GM21825 (cell line): ENCODE measurements at regions not wholly inside any gene's neighbourhood (a gene's known extent, or its start where the extent isn't known, plus 50 kb on each side); places are given as distances from the start of the nearest gene placed in this dataset.

Experiments used
- ATAC-seq: cut with Tn5 transposase; IDR thresholded peaks from one replicate; pipeline ENCODE4 v1.9.1; 2021; ENCODE audit warnings: mild to moderate bottlenecking, moderate library complexity; ENCODE audit not compliant: unreplicated experiment

DNA sequence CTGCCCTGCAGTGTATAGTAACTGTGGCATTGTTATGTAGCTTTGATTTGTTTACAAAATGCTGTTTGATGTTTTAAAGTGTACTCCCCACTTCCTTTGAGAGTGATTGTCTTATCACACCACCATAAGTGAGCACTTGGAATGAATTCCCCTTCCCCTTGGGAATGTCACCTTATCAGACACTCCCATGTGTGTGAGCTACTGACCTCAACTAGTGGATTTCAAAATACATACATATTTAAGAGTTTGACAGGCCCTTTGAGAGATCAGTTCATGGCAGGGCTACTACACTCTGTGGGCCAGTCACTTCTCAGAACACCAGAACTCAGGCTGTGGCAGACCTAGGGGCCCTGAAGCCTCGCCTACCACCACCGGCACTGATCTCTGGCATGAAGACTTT lies 547.6 kb downstream of the NR2F2 start:
- no peak for ATAC-seq

DNA sequence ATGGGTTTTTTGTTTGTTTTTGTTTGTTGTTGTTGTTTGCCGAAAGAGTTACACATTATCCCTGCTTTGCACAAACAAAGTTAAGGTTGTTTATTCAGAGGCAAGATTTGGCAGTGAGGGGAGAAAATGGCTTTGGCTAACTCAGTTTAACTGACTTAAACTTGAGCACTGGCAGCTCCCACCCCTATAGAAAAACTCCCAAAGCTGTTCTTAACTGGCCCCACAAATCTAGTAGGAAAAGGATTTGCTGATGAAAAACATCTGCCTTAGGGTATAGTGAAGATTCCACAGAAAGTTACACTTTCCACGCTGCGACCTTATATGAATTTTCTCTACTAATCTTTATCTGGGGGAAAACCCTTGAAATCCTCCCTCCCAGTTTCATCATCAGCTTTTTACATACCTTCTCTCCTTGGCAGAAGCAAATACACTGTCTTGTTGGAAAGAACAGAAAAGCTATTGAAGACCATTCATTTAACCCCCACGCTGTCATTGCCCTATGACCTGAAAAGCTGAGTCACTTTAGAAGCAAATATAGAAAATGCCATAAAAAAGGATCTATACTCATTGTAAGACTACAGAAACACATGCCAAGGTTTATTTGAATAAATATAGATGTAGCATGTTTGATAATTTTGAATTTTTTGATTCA lies 551.7 kb downstream of the NR2F2 start:
- ATAC-seq, result no peak

DNA sequence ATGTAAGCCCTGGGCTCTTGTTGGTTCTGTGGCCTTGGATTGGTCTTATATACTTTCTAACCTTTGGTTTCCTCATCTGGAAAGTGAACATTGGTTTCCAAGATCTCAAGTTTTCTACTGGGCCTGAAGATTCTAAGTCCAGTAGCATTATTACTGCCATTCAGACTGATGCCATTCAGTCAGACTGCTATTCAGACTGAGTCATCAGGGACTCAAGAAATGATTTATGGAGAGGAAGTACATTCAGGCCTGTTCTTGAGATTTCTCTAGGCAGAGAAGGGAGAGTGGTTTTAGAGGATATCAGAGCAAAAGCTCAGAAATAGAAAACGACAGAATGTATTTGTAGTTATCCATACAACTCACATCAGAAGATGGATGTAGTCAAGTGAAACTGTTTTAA lies 557.2 kb downstream of the NR2F2 start:
- no peak for ATAC-seq

DNA sequence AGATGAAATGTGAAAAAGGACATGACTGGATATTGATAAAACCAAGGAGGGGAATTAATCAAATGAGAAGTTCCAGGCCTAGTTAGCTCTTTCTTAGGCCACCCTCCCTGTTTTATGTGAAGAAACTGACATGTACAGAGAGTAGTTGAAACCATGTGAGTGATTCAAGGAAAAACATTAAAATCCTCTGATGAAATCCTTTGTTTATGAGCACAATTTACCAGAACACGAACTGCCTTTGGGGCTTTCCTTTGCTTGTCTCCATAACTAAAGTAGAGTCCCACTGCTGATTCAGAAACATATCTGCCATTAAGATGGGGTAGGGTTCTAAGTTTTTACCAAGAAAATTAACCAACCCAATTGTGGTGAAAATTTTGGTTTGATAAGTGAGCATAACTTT lies 558.3 kb downstream of the NR2F2 start:
- no peak for ATAC-seq

DNA sequence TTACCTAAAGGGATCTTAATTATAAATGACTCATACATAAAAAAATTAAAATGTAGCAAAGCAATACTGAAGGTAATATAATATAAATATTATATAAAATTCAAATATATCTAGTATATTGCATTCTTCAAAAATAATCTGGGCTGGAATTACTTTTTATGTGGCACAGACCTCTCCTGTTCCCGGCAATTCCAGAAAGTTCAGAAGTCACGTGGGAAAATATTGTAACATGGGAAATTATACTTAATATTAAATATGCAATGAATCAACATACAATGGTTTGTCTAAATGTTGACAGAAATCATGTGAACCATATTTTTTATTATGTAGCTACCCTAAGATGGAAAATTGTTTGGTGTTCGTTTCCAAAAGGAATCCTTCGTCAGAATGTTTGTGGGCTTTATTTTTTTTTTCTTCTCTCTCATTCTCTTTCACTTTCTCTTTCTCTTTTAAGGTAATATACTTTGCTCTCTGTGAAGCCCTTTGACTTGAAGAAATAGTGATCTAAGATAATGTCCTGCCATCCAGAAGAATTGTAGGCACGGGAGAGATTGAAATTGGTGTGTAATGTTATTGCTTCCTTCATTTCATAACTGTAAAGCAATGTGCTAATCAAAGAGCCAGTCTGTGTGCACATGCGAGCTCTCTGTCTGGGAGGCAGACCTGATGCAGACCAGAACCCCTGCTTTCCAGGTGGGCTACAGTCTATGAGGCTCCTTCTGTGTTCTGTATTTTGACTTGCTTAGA lies 559.4 kb downstream of the NR2F2 start:
- ATAC-seq, result no peak

DNA sequence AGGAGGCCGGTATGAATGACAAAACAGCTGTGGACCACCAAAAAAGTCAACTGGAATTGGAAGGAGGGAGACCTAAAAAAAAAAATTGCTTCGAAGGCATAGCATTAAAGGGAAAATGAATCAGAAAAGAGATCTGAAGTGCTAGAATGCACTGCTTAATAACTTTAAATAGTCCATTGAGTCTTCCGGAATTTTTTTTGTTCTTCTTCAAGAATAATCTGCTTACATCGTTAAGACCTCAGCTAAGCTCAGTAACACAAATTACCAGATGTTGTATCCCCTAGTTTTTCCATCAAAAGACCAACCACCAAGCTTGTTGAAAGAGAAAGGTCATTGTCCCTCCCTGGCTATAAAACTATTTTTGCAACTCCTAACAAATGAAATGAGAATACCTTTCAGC lies 560.5 kb downstream of the NR2F2 start:
- no peak for ATAC-seq

DNA sequence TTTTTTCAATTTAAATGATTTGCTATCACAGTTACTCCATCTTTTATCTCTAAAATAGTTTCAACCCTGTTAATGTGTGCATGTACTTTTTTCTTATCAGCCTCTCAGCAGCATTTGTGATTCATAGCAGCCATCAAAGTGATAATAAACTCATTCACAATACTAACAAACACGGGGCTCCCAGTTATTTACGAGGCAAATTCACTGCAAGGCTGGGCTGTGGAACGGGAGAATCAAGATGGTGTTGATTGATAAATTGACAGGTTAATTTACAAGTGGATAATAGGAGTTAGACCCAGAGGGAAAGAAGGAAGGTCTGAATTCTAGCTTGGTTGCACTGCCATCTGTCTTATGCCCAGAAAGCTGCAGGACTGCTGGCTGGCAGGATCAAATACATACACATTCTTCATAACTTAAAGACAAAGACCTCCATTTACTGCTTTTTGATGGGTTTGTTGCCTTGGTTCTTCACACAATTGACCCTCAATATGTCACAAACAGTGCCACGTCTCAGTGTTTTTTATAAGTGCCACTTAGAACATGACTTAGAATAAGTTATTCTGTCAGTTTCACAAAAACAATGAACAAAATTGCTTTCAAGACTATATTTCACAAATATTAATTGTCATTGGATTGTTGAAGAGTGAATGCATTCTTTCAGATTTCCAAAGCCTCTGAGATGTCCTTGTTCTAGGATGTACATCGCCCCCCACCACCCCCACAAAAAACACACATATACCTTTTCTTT lies 562.8 kb downstream of the NR2F2 start:
- ATAC-seq, result no peak

DNA sequence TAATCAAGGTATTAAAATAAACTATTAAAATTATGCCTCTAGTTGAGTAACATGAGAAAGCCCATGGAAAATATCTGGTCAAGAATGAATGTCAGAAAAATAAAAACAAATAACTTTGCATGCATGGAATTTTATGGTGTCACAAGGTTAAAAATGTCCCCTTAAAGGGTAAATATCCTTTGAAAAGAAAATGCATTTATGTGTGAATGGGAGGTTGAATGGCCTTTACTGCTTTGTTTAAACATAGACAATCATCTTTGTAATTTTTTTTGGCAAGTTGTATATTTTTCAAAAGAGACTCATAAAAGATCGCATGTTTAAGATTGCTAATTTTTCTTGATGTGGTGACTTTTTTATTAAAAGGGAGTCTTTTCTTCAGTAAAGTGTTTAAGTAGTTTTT lies 564.2 kb downstream of the NR2F2 start:
- no peak for ATAC-seq

DNA sequence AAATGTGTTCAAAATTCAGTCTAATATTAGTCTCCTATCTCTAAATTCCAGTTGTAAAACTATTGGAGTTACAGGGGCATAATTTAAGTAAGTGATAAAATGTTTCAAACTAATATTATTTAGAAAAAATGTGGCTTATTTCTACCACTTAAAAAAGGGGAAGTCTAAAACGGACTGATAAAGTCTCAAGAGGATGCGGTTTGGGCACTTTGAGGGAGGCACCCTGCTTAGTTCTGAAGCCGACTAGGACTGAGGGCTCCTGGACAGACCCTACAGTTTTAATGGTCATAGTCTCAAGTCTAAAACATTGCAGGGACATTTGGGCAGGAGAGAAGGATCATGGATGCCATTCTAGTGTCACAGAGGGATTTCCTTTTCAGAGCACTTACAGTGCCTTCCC lies 566.3 kb downstream of the NR2F2 start:
- no peak for ATAC-seq

DNA sequence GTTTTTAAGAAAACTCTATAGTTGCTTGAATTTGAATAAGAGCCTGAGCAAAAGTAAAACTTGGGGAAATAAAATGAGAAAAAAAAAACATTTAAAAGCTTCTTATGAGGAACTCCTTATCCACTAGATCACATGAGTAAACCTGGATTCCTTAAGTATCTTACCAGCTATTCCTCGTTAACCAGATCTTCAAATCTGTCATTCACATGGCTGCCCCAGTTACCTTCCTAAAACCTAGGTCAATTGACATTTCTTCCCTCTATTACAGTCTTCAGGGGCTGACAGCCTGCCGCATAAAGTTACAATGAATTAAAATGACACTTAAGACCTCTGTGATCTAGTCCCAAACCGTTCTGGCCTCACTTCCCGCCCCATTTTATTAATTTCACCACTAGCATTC lies 583.6 kb downstream of the NR2F2 start:
- ATAC-seq, result no peak

DNA sequence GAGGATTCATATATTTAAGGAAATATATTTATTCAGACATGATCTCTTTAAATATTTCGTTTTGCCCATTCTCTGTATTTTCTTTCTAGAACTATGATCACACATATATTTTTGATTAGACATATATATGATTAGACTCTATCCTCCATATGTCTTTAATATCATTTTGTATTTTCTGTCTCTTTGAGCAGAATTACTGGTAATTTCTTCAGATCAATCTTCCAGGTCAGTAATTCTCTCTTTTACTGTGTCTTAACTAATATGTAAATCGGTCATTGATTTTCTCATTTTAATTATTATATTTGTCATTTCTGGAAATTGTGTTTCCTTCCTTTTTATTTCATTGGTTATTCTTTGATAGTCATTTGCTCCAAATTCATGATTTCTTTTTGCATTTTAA lies 586.2 kb downstream of the NR2F2 start:
- no peak for ATAC-seq

DNA sequence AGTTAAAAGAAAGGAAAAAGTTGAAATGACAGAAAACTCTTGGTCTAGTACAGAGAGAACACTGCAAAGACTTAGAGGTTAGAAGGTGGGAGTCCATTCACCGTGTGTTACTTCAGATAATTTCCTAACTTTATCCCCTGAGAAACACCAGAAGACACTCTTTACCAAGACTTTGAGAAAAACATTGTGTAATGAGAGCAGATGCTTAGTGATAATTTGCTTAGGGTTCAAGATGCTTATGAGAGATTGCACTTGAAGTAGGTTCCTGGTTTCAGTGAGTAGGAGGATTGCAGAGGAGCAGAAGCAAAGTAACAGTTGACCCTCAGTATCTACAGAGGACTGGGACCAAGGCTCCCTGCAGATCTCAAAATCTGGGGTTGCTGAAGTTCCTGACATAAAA lies 594.1 kb downstream of the NR2F2 start:
- ATAC-seq, result no peak

DNA sequence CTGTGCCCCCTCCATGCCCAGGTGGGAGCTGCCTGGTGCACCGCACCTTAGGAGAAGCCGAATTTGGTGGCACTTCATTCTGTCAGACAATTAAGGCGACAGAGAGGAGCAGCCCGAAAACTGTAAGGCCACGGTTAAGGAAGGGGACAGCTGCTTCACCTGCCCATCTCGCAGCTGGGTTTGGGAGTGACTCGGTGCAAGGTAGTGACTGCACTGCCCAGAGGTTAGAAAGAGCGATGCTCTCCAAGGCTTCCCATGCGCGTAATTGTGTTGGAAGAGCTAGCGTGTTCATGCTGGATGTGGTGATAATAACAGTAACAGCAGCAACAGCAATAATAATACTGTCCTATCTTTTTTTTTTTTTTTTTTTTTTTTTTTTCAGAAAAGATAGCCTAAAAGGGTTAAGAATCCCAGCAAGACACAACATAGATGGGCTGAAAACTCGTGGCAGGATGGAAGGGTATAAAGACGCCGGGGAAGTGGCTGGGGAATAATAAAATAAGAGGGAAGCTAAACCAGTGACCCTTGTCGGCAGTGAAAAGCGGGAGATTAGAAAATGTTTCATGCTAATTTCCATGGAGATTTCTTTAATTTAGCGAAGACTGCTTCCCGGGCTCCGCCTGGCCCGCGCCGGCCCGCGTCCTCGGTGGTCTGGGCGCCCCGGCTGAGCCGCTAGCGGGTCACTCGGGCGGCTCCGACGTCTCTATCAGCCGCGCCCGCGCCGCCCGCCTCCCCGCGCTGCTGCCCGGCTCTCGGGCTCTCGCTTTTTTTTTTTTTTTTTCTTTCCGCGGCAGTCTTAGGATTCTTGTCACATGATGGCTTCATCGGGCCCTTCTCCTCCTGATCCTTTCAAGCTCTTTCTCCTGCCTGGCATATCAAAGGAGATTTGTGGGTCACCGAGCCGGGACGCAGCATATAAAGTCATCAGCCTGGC lies 617.1 kb downstream of the NR2F2 start:
- ATAC-seq, result no peak

DNA sequence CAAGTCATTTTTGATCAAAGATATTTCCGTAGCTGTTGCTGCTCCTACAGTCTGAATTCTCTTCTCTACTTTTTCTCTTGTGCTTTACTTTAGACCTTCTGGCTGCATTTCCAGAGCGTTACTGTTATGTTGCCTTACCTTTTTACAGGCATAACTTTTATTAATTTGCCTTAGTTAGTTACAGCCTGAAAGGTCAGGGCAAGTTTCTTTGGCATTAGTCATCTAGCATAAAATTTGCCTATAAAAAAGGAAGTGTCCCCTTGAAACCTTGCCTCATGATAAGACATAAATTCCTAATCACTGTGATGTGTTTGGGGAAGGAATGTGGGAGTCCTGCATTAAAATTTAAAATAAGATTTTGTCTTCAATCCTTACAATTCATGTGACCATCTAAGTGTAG lies 618.5 kb downstream of the NR2F2 start:
- ATAC-seq, result no peak

DNA sequence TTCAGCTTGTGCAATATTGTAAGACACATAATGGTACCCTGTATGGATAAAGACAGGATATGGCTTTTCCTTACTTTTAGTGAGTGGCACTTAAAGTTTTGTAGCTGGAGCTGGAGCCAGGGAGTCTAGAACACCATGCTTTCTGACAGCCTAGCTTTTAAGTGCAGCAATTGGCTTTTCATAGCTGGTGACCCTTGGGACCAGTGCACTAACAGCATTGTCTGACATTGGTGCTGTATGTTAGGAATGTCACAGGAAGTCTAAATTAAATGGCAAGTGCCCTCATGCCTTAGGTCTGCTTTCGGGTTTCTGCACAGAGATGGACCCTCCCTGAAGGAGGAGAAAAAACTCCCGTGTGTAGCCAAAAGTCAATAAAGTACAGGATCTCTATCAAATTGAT lies 628.2 kb downstream of the NR2F2 start:
- ATAC-seq, result no peak

DNA sequence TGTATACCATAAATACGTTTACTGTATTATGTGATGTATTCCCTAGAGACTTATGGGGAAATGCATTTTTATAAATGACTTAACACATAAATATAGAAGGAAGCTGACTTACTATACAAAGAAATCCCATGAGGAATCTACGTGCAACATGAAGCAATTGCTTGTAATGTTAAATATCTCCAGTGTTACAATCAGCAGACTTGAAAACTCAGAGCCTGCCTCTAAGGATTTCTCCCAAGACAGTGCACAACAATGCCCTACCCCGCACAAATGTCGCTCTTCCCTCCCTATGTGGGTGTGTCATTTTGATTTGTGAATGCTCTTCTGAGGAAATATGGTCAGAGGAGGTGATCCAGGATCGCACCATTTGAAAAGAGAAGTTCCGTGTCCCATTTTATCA lies 629.0 kb downstream of the NR2F2 start:
- no peak for ATAC-seq

DNA sequence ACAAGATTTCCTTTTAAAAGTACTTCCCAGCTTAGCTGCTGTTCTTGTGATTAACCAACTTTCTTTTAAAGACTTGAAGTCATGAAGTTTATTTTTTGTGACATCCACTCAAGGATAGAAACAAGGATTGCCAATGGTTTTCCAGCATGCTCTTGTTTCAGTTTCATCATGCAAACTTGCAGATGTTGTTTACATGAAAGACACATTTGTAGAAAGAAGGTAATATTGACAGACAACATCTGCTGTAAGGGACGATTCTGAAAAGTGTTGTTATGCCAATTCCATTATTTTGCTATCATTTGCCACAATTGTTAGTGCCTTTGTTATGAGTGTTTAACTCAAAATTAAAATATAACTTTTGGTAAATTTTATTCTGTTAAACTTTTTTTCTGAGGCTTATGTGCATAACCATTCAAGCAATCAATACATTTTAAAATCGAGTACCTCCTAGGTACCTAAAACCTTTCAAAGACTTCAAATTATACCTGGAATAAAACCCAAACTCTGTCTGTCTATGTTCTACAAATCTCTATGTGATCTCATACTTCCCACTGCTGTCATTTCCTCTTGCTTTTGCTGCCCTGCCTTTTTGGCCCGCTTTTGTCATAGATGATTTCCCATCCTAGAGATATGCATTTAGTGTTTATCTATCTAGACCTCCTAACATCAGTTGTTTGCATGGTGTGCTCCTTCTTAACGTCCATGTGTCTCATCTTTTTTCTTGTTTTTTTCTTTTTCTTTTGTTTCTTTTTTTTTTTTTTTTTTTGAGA lies 630.4 kb downstream of the NR2F2 start:
- no peak for ATAC-seq

DNA sequence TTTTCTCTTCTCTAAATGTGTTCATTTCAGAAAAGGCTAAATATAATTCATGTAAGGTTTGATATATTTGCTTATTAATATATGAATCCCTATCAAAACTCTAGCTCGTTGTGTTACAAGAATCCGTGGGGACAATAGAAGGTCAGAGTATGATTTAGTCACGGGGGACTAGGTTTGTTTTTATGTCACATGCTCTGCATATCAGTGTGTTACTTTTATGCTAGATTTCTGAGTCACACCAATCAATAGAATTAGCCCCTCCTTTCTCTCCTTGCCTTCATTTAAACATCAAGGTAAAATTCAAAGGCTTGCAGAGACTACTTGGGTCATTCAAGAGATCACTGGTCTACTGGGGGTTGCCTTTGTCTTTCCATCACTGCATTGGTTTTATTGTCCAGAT lies 636.1 kb downstream of the NR2F2 start:
- ATAC-seq, result no peak

DNA sequence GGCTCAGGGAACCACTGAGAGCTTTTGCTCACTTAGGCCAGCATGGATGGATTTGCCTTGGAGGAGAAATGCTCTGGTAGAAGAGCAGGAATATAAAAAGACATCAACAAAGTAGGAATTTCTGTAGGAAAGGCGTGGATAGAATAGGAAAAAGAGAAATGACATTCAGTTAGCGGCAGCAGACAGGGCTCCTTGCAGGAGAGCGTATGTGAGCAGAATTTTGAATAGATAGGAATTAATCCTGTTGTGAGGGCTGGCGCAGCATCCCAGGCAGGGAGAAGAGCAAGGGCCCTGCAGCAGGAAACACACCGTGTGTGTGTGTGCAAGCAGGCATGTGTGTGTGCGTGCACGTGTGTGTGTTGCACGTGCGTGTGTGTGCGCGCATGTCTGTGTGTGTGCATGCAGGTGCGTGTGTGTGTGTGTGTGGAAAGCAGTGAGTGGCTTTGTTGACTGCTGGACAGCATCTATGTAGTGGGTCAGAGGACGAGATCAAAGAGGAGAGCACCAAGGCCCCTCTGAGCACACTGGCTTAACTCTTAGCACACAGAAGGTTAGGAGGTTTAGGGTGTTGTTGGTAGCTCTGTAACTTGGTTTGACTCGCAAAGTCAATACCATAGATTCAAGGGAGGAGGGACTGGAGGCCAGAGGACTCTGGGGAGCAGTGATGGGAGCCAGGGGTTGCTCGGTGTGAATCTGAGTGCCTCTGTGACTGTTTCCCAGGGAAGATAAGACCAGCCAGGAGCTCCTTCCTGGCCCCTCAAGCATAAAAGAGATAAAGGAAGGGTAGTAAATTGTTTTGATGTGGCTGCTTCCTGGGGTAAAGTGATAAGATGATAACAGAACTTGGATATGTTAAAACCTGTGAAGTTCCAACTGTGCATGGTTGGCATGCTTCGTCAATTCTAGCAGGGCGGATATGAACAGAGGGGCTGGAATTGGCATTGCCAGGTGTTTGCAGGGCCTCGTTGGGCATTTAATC lies 639.5 kb downstream of the NR2F2 start:
- no peak for ATAC-seq
